HepG2 (cell line): ENCODE measurements at regions not wholly inside any gene's neighbourhood (a gene's known extent, or its start where the extent isn't known, plus 50 kb on each side); places are given as distances from the start of the nearest gene placed in this dataset.

Experiments used
- FOXK2 ChIP-seq: fragments of 450-650 bp; IDR thresholded peaks from 2 replicates; pipeline ENCODE4 v1.6.1; 2016
- HNRNPUL1 ChIP-seq: fragments of 200-400 bp; formaldehyde crosslinking; IDR thresholded peaks from 2 replicates; pipeline ENCODE4 v1.6.1; 2017; ENCODE audit warnings: low read depth, mild to moderate bottlenecking, low read length, moderate library complexity
- NFIC ChIP-seq: IDR thresholded peaks from 2 replicates; pipeline ENCODE4 v1.6.1; 2012; ENCODE audit warnings: mild to moderate bottlenecking, low read length, inconsistent platforms
- POLR2A ChIP-seq, 2 experiments: IDR thresholded peaks; 2 replicates each; pipeline ENCODE4 v1.6.1; 2011; ENCODE audit warnings: low read depth in 2 of 2, low read length in 2 of 2, mild to moderate bottlenecking in 1 of 2, moderate library complexity in 1 of 2; ENCODE audit not compliant: insufficient read depth in 1 of 2
- TF ChIP-seq, protein P1 (sequence below): sonication (generic); formaldehyde crosslinking; IDR thresholded peaks from 2 replicates; pipeline ENCODE4 v1.8.1; 2023; ENCODE audit warnings: missing genetic modification reagents, inconsistent platforms, borderline replicate concordance

DNA sequence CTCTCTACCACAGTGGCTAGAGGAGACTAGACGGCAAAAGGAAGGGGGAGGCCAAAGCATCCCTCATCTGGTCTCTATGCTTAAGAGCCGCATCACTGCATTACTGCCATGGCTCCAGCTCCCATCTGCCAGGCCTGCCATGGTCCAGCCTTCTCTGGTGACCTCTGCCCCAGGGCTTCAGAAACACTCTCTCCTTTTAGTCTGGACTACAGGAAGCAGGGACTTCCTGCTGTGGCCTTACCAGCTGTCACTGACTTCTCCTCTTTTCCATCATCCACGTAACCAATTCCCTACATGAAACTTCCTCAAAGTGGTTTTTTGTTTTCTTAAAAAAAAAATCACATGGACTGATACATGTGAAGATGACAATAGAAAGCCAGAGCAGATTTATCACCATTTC, 323.1 kb upstream of the NFIA start:
- TF ChIP-seq, protein P1, sequence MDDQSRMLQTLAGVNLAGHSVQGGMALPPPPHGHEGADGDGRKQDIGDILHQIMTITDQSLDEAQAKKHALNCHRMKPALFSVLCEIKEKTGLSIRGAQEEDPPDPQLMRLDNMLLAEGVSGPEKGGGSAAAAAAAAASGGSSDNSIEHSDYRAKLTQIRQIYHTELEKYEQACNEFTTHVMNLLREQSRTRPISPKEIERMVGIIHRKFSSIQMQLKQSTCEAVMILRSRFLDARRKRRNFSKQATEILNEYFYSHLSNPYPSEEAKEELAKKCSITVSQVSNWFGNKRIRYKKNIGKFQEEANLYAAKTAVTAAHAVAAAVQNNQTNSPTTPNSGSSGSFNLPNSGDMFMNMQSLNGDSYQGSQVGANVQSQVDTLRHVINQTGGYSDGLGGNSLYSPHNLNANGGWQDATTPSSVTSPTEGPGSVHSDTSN: no peak
- no peak for TF ChIP-seq FOXK2
- TF ChIP-seq HNRNPUL1: no peak
- TF ChIP-seq NFIC: no peak
- no peak for TF ChIP-seq POLR2A (IDR thresholded peaks at IDR 0.05; ENCODE audit: insufficient read depth in 1 of 2, low read depth in 2 of 2, low read length in 2 of 2)
